Hematopoietic multipotent progenitor cell treated with erythropoietin and hydrocortisone succinate and interleukin-3 and kit ligand, for 6 days (in vitro differentiated cells): ENCODE measurements at regions not wholly inside any gene's neighbourhood (a gene's known extent, or its start where the extent isn't known, plus 50 kb on each side); places are given as distances from the start of the nearest gene placed in this dataset.
"Not testable (repeated sequence)": the region's sequence is repeated elsewhere in the genome, so short reads cannot be mapped to it uniquely, and the experiment has no call there.

Experiments
- DNase-seq: peaks from one replicate; pipeline ENCODE4 v3.0.0-alpha.2; 2015

- DNase-seq: no peak
These were observed 85.1 kb upstream of the RELN start for GRCh38 chr7:104074529-104074928.

DNA sequence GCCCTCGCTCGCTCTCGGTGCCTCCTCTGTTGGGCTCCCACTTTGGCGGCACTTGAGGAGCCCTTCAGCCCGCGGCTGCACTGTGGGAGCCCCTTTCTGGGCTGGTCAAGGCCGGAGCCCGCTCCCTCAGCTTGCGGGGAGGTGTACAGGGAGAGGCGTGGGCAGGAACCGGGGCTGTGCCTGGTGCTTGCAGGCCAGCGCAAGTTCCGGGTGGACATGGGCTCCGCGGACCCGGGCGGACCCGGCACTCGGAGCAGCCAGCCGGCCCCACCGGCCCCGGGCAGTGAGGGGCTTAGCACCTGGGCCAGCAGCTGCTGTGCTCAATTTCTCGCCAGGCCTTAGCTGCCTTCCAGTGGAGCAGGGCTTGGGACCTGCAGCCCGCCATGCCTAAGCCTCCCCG, 82.2 kb upstream of the RELN start:
- not testable (repeated sequence) for DNase-seq

DNA sequence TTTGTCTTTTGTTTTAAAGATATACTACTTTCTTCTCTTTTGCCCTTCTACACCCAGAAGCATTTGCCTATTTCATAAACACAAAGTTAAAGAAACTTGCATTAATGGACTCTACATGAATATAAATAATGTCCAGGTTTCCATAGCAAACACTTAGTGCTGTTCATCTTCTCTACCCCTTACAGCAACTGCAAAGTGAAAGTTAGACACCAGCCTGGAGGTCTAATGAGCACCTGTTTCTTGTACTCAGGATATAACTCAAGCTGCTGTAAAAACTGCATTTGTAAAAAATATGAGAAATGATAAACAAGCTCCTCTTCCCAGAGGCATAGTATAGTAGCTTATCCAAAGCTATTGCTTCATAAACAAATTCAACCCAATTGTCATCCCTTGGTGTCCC, 76.0 kb upstream of the RELN start:
- DNase-seq: no peak

GRCh38 chr7:104064969-104065387, 75.5 kb upstream of the RELN start:
- no peak for DNase-seq

DNA sequence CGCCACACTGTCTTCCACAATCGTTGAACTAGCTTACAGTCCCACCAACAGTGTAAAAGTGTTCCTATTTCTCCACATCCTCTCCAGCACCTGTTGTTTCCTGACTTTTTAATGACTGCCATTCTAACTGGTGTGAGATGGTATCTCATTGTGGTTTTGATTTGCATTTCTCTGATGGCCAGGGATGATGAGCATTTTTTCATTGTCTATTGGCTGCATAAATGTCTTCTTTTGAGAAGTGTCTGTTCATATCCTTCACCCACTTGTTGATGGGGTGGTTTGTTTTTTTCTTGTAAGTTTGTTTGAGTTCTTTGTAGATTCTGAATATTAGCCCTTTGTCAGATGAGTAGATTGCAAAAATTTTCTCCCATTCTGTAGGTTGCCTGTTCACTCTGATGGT, 74.3 kb upstream of the RELN start:
- not testable (repeated sequence) for DNase-seq

DNA sequence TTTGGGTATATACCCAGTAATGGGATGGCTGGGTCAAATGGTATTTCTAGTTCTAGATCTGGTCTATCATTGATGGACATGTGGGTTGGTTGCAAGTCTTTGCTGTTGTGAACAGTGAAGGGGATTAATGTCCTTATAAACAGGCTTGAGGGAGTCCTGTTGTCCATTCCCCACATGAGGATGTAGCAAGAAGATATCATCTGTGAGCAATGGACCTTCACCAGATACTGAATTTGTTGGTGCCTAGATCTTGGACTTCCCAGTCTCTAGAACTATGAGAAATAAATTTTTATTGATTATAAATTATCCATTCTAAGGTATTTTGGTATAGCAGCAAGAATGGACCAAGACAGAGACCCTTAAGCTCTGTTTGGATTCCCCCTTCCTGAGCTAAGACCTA, 72.2 kb upstream of the RELN start:
- no peak for DNase-seq

GRCh38 chr7:104059837-104060236, 70.4 kb upstream of the RELN start:
- not testable (repeated sequence) for DNase-seq

DNA sequence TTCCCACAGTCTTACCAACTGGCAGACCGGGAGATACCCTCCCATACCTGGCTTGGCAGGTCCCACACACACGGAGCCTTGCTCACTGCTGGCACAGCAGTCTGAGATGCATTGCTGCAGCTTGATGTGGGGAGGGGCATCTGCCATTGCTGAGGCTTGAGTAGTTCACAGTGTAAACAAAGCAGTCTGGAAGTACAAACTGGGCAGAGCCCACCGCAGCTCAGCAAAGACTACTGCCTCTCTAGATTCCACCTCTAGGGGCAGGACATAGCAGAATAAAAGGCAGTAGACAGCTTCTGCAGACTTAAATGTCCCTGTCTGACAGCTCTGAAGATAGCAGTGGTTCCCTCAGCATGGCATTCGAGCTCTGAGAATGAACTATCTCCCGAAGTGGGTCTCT, 69.6 kb upstream of the RELN start:
- no peak for DNase-seq

DNA sequence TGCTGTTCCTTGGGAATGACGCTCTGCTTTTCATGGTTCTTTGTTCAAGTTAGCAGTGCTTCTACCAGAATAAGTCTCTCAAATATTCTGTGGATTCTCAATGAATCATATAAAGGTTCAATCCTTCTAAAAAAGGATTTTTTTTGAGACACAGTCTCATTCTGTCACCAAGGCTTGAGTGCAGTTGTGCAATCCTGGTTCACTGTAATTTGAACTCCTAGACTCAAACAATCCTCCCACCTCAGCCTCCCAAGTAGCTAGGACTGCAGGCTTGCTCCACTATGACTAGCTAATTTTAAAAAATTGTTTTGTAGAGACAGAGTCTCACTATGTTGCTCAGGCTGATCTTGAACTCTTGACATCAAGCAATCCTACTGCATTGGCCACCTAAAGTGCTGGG, 64.9 kb upstream of the RELN start:
- DNase-seq: no peak

DNA sequence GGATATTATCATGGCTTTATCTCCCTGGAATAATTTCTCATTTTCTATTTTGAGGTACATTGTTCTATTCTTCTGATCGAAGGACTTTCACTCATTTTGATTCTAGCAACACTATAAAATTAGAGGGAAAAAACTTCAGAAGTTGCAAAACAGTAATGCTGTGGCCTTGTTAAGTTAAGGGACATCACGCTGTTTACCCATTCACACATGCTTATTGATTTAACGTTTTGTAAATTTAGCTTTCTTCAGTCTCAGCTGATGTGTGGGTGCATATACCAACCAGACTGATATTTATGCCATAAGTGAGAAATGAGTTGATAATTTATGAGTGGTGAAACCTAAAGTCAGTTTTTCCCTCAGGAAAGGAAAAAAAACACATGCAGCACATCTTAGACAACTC, 63.5 kb upstream of the RELN start:
- DNase-seq: no peak

GRCh38 chr7:104048055-104048454, 58.6 kb upstream of the RELN start:
- no peak for DNase-seq

DNA sequence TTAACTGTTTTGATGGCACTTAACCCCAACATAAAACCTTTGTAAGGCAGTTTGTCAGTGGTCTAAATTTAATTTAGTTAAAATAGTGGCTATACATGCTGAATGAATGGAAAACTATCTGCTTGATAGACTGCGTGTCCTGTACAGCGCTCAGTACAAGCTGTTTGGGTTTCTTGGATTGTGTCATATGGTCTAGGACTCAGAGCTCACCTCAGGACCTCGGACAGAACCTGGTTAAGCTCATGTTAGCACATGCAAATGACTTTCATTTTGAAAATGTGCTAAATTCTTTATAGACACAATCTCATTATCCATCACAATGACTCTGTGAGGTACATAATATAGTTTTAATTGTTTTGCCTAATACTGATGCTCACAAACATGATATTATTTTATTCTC, 55.7 kb upstream of the RELN start:
- peak; percentile 8 for DNase-seq

DNA sequence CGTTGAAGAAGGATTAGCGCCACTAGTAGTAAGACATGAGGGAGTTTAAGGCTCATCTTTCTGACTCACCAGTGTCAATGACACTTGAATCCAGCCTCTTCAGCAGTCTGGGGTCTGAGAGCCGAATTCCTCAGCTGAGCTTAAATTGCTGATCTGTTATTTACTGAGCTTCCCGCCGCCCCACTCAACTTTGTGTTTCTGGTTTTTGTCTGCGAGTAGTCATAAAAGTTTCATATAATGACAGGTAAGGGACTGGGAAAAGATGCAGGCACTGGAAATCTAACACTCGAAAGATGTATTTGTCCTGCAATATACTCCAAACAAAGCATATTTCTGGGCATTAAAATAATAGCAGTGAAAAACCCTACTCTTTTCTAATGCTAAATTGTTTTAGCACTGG, 51.2 kb upstream of the RELN start:
- DNase-seq: no peak

GRCh38 chr7:104039363-104039762, 49.9 kb upstream of the RELN start:
- DNase-seq: no peak
